ENCODE measurements at regions not wholly inside any gene's neighbourhood (a gene's known extent, or its start where the extent isn't known, plus 50 kb on each side); places are given as distances from the start of the nearest gene placed in this dataset.

- DNase-seq: no peak
- no peaks in the 10 kb centered on the region for H3K79me1 ChIP-seq (ENCODE audit: insufficient read depth, low read depth, low read length, poor library complexity, severe bottlenecking)
- H3K9me3 ChIP-seq (ENCODE audit: control insufficient read depth, low read depth, low read length): no peaks in the 10 kb centered on the region
- H2BK15ac ChIP-seq (ENCODE audit: low read depth, low read length): no peak overlapping the region
- no peak overlapping the region for H4K91ac ChIP-seq (ENCODE audit: insufficient read length, low read depth, low read length)
- H3K56ac ChIP-seq (ENCODE audit: insufficient read length, low read depth, low read length): no peak overlapping the region
- H3K9ac ChIP-seq (ENCODE audit: extremely low read depth, insufficient read length, low read length): no peak overlapping the region
- no CpG with 5 or more reads among the region's 3 CpGs for WGBS (ENCODE audit: extremely low coverage, insufficient read length, low lambda C conversion rate)
- no peak for TF ChIP-seq CTCF (conservative IDR thresholded peaks at IDR 0.05)
- Mint-ChIP-seq H3K27me3 (ENCODE audit: low read depth) (peaks cover 2% of the 10 kb centered on the region), H3K9me3 (no peaks in the 10 kb centered on the region), H3K36me3 (ENCODE audit: insufficient read depth in 1 of 3, low read depth in 3 of 3) (no peaks in the 10 kb centered on the region; a peak in 1 of 7 replicates), H3K4me3 (no peak overlapping the region), H3K4me1 (peaks cover 3 to 10% of the 10 kb centered on the region in 2 experiments), H3K27ac (no peak overlapping the region)
- H3K23ac ChIP-seq (ENCODE audit: insufficient read length, low read depth, low read length): no peak overlapping the region
- H4K20me1 ChIP-seq (ENCODE audit: control insufficient read depth, insufficient read depth, insufficient read length): no peaks in the 10 kb centered on the region
- no peak overlapping the region for H2AK5ac ChIP-seq (ENCODE audit: insufficient read length, low read length)
- H3K18ac ChIP-seq (ENCODE audit: insufficient read length, low read depth, low read length): no peak overlapping the region
- no peak overlapping the region for H4K5ac ChIP-seq (ENCODE audit: insufficient read length, low read depth, low read length)
- no peak overlapping the region for H2BK5ac ChIP-seq (ENCODE audit: insufficient read length, low read length)
- no peak overlapping the region for H2BK120ac ChIP-seq (ENCODE audit: low read depth, low read length, poor library complexity, severe bottlenecking)
- H3K4me2 ChIP-seq (ENCODE audit: insufficient read depth, insufficient read length, low read length): no peak overlapping the region
- no peak overlapping the region for H2BK20ac ChIP-seq (ENCODE audit: low read depth, low read length, poor library complexity, severe bottlenecking)
- no peaks in the 10 kb centered on the region for H3K27me3 ChIP-seq (ENCODE audit: insufficient read depth, low read length)
- H3K27ac ChIP-seq (ENCODE audit: insufficient read length, low read depth, low read length): no peak overlapping the region
- H2BK12ac ChIP-seq (ENCODE audit: insufficient read length, low read depth, low read length): no peak overlapping the region
- H3K23me2 ChIP-seq (ENCODE audit: insufficient read length, low read depth, low read length, poor library complexity, severe bottlenecking): no peaks in the 10 kb centered on the region
- no peaks in the 10 kb centered on the region for H3K79me2 ChIP-seq (ENCODE audit: insufficient read depth, low read length)
- no peaks in the 10 kb centered on the region; the same call in 1 of the 2 replicates for H3K4me1 ChIP-seq (ENCODE audit: insufficient read depth, low read length)
- no peak overlapping the region for H4K8ac ChIP-seq (replicated peaks; ENCODE audit: insufficient read length, low read depth, low read length)
- H3K14ac ChIP-seq (ENCODE audit: insufficient read depth, low read length): no peak overlapping the region
- no peak overlapping the region for H3T11ph ChIP-seq (ENCODE audit: low read length)
- H3K4ac ChIP-seq (ENCODE audit: low read depth, low read length): no peak overlapping the region
- no peak overlapping the region for H2AFZ ChIP-seq (ENCODE audit: low read length)
These were observed 101.7 kb downstream of the ADAMTS15 start for GRCh38 chr11:130550150-130550549.

Data from H9 (cell line).